ENCODE measurements at regions not wholly inside any gene's neighbourhood (a gene's known extent, or its start where the extent isn't known, plus 50 kb on each side); places are given as distances from the start of the nearest gene placed in this dataset.

GRCh38 chr17:72226322-72226721 is 105.5 kb downstream of the SOX9 start:
- Histone ChIP-seq H3K4me1 (no peaks in the 10 kb centered on the region), H3K9me3 (no peaks in the 10 kb centered on the region), H3K4me3 (ENCODE audit: low read depth, low read length) (no peak overlapping the region), H3K36me3 (no peaks in the 10 kb centered on the region), H3K27me3 (no peaks in the 10 kb centered on the region)
- no peak for TF ChIP-seq CTCF (IDR thresholded peaks at IDR 0.05; ENCODE audit: low read depth, low read length)
- DNase-seq = no peak

- DNase-seq = no peak
- no peaks in the 10 kb centered on the region for H3K4me1 ChIP-seq
- H3K4me3 ChIP-seq (ENCODE audit: low read depth, low read length) = no peak overlapping the region
- TF ChIP-seq CTCF (IDR thresholded peaks at IDR 0.05; ENCODE audit: low read depth, low read length) = no peak
- no peaks in the 10 kb centered on the region for H3K9me3 ChIP-seq
- no peaks in the 10 kb centered on the region for H3K27me3 ChIP-seq
- H3K36me3 ChIP-seq = no peaks in the 10 kb centered on the region
Measured at GRCh38 chr17:72233986-72234385, 113.2 kb downstream of the SOX9 start.

GRCh38 chr17:72234985-72235384 is 114.2 kb downstream of the SOX9 start:
- no peaks in the 10 kb centered on the region for H3K4me1 ChIP-seq
- no peaks in the 10 kb centered on the region for H3K36me3 ChIP-seq
- no peak overlapping the region for H3K4me3 ChIP-seq (ENCODE audit: low read depth, low read length)
- no peaks in the 10 kb centered on the region for H3K9me3 ChIP-seq
- no peak for TF ChIP-seq CTCF (IDR thresholded peaks at IDR 0.05; ENCODE audit: low read depth, low read length)
- H3K27me3 ChIP-seq = no peaks in the 10 kb centered on the region
- DNase-seq = no peak

- no peaks in the 10 kb centered on the region for H3K9me3 ChIP-seq
- H3K4me1 ChIP-seq = no peaks in the 10 kb centered on the region
- no peak overlapping the region for H3K4me3 ChIP-seq (ENCODE audit: low read depth, low read length)
- no peak for TF ChIP-seq CTCF (IDR thresholded peaks at IDR 0.05; ENCODE audit: low read depth, low read length)
- DNase-seq = no peak
- no peaks in the 10 kb centered on the region for H3K36me3 ChIP-seq
- H3K27me3 ChIP-seq = no peaks in the 10 kb centered on the region
Measured at GRCh38 chr17:72236980-72237633, 116.3 kb downstream of the SOX9 start.

- Histone ChIP-seq H3K36me3 (no peaks in the 10 kb centered on the region), H3K4me1 (no peaks in the 10 kb centered on the region), H3K9me3 (no peaks in the 10 kb centered on the region), H3K27me3 (no peaks in the 10 kb centered on the region), H3K4me3 (ENCODE audit: low read depth, low read length) (no peak overlapping the region)
- no peak for DNase-seq
- no peak for TF ChIP-seq CTCF (IDR thresholded peaks at IDR 0.05; ENCODE audit: low read depth, low read length)
Measured at GRCh38 chr17:72238157-72238673, 117.4 kb downstream of the SOX9 start.

- no peak overlapping the region for H3K4me3 ChIP-seq (ENCODE audit: low read depth, low read length)
- no peak for TF ChIP-seq CTCF (IDR thresholded peaks at IDR 0.05; ENCODE audit: low read depth, low read length)
Measured at GRCh38 chr17:72239548-72239947, 118.7 kb downstream of the SOX9 start.

More at GRCh38 chr17:72239548-72239947, 118.7 kb downstream of the SOX9 start:
- Histone ChIP-seq H3K9me3 (no peaks in the 10 kb centered on the region), H3K36me3 (no peaks in the 10 kb centered on the region), H3K27me3 (no peaks in the 10 kb centered on the region), H3K4me1 (no peaks in the 10 kb centered on the region)
- no peak for DNase-seq

Data from BE2C (cell line).